Gastrocnemius medialis (tissue), 4 donors: ENCODE measurements at regions not wholly inside any gene's neighbourhood (a gene's known extent, or its start where the extent isn't known, plus 50 kb on each side); places are given as distances from the start of the nearest gene placed in this dataset.
"Not testable (repeated sequence)": the region's sequence is repeated elsewhere in the genome, so short reads cannot be mapped to it uniquely, and the experiment has no call there.

ENCODE experiments used
- ATAC-seq, 2 donors: fragments of 150-250 bp; one replicate each; pipeline ENCODE4 v1.9.1; 2016
- DNase-seq, 2 donors: peaks; one replicate each; pipeline ENCODE4 v3.0.0-alpha.2; 2019
- H3K27ac ChIP-seq, 4 donors: fragments of 200-600 bp; sonication (generic); 1 replicate in 1 of 4; 2 replicates in 3 of 4; pipeline ENCODE4 v1.5.1; 2016 to 2018; ENCODE audit warnings: mild to moderate bottlenecking in 2 of 4, moderate library complexity in 1 of 4
- H3K27me3 ChIP-seq, 3 donors: fragments of 200-600 bp; sonication (generic) in 2 of 3; 1 replicate in 1 of 3; 2 replicates in 2 of 3; pipeline versions ENCODE4 v1.5.1 to v1.6.0; 2016 to 2019; ENCODE audit warnings: mild to moderate bottlenecking in 1 of 3, moderate library complexity in 1 of 3
- H3K36me3 ChIP-seq, 2 donors: fragments of 200-600 bp; sonication (generic) in 1 of 2; one replicate each; pipeline ENCODE4 v1.5.1; 2017 to 2018
- H3K4me1 ChIP-seq, 2 donors: fragments of 200-600 bp; sonication (generic) in 1 of 2; one replicate each; pipeline ENCODE4 v1.5.1; 2016 to 2017; ENCODE audit warnings: mild to moderate bottlenecking in 2 of 2
- H3K4me3 ChIP-seq, 4 donors: fragments of 200-600 bp; sonication (generic) in 3 of 4; 1 replicate in 1 of 4; 2 replicates in 3 of 4; pipeline ENCODE4 v1.5.1; 2016 to 2019; ENCODE audit warnings: mild to moderate bottlenecking in 2 of 4
- H3K9me3 ChIP-seq, 3 donors: fragments of 200-600 bp; sonication (generic) in 2 of 3; 1 replicate in 1 of 3; 2 replicates in 2 of 3; pipeline ENCODE4 v1.5.1; 2016 to 2019
- CTCF ChIP-seq, 5 experiments: fragments of 450-650 bp in 3 of 5; fragments of 200-600 bp in 2 of 5; sonication (generic) in 2 of 5; IDR thresholded peaks in 4 of 5; conservative IDR thresholded peaks in 1 of 5; 1 replicate in 4 of 5; 2 replicates in 1 of 5; pipeline ENCODE4 v1.5.1; 2016 to 2019; ENCODE audit warnings: antibody characterized with exemption in 5 of 5, mild to moderate bottlenecking in 3 of 5, moderate library complexity in 3 of 5
- POLR2A ChIP-seq, 2 donors: fragments of 450-650 bp; IDR thresholded peaks; one replicate each; pipeline ENCODE4 v1.6.1; 2017; ENCODE audit warnings: antibody characterized with exemption in 2 of 2, mild to moderate bottlenecking in 2 of 2, moderate library complexity in 2 of 2
- in situ Hi-C, 4 donors: fragments of 200-750 bp; cut with MboI; loops; one replicate each; pipeline versions ENCODE4 v1.15.0 to v1.8.0; 2017; ENCODE audit warnings: low sequenced_read_pairs in 4 of 4
- intact Hi-C: fragments of 100-400 bp; cut with DNase I; formaldehyde crosslinking; loops from one replicate; pipeline ENCODE4 v1.15.1; 2023; ENCODE audit warnings: low total_unique reads

- DNase-seq (no peak), ATAC-seq (no peak)
- Histone ChIP-seq H3K27ac (no peak overlapping the region), H3K27me3 (peaks cover 25 to 39% (median 27%) of the 10 kb centered on the region in 3 donors), H3K4me1 (no peaks in the 10 kb centered on the region), H3K9me3 (no peaks in the 10 kb centered on the region), H3K4me3 (no peak overlapping the region), H3K36me3 (no peaks in the 10 kb centered on the region)
- TF ChIP-seq POLR2A (IDR thresholded peaks at IDR 0.05): no peak
- no peak for TF ChIP-seq CTCF (IDR thresholded peaks at IDR 0.05 in 4 of 5, conservative IDR thresholded peaks at IDR 0.05 in 1 of 5)
- intact Hi-C loops: no loop called here
- in situ Hi-C loops: no loop called here
Measured at GRCh38 chr22:23458663-23459541, 121.2 kb downstream of the IGLL1 start.

- TF ChIP-seq CTCF (IDR thresholded peaks at IDR 0.05 in 4 of 5, conservative IDR thresholded peaks at IDR 0.05 in 1 of 5): no peak
- TF ChIP-seq POLR2A (IDR thresholded peaks at IDR 0.05): no peak
- intact Hi-C loops (no loop called here), in situ Hi-C loops (no loop called here)
- Histone ChIP-seq H3K4me3 (no peak overlapping the region), H3K36me3 (no peaks in the 10 kb centered on the region), H3K4me1 (no peaks in the 10 kb centered on the region), H3K27me3 (peaks cover 25 to 36% (median 27%) of the 10 kb centered on the region in 3 donors), H3K27ac (no peak overlapping the region), H3K9me3 (no peaks in the 10 kb centered on the region)
- no peak for DNase-seq
- no peak for ATAC-seq
Measured at GRCh38 chr22:23457380-23457985, 122.6 kb downstream of the IGLL1 start.

- peaks cover 27 to 36% (median 28%) of the 10 kb centered on the region in 3 donors for H3K27me3 ChIP-seq
- intact Hi-C loops, in situ Hi-C loops, H3K36me3 ChIP-seq, H3K9me3 ChIP-seq, H3K27ac ChIP-seq, H3K4me1 ChIP-seq, DNase-seq, H3K4me3 ChIP-seq, ATAC-seq: not testable (repeated sequence)
Measured at GRCh38 chr22:23456666-23457379, 123.3 kb downstream of the IGLL1 start.

GRCh38 chr22:23454345-23454744 is 125.7 kb downstream of the IGLL1 start:
- H3K9me3 ChIP-seq, H3K4me3 ChIP-seq, H3K27ac ChIP-seq, H3K4me1 ChIP-seq, in situ Hi-C loops, ATAC-seq, intact Hi-C loops, DNase-seq, H3K36me3 ChIP-seq: not testable (repeated sequence)
- H3K27me3 ChIP-seq: peaks cover 22 to 41% (median 29%) of the 10 kb centered on the region in 3 donors

GRCh38 chr22:23453277-23453676 is 126.8 kb downstream of the IGLL1 start:
- H3K27ac ChIP-seq: no peak overlapping the region
- no peak for DNase-seq
- H3K9me3 ChIP-seq: no peaks in the 10 kb centered on the region
- in situ Hi-C loops (no loop called here), intact Hi-C loops (no loop called here)
- no peak overlapping the region for H3K4me3 ChIP-seq
- peaks cover 11 to 35% (median 29%) of the 10 kb centered on the region in 3 donors for H3K27me3 ChIP-seq
- H3K36me3 ChIP-seq: no peaks in the 10 kb centered on the region
- ATAC-seq: no peak
- no peaks in the 10 kb centered on the region for H3K4me1 ChIP-seq
- TF ChIP-seq POLR2A (IDR thresholded peaks at IDR 0.05) (no peak), CTCF (IDR thresholded peaks at IDR 0.05 in 4 of 5, conservative IDR thresholded peaks at IDR 0.05 in 1 of 5) (no peak)
